BJ (cell line): ENCODE measurements at regions not wholly inside any gene's neighbourhood (a gene's known extent, or its start where the extent isn't known, plus 50 kb on each side); places are given as distances from the start of the nearest gene placed in this dataset.

ENCODE experiments used
- CTCF ChIA-PET: fragments of 350-600 bp; formaldehyde crosslinking; extraction: SDS; loops from one replicate; lab custom pipeline; 2021; ENCODE audit warnings: antibody characterized with exemption, inconsistent platforms; lab: Yijun Ruan, JAX
- POLR2A ChIA-PET: fragments of 300-600 bp; sonication (Branson Sonifier 250); formaldehyde crosslinking; extraction: SDS; loops from one replicate; lab custom pipeline; 2021; ENCODE audit warnings: antibody characterized with exemption; lab: Charles Lee
- DNase-seq: peaks from one replicate; pipeline ENCODE4 v3.0.0-alpha.2; 2011; ENCODE audit warnings: low read depth
- H3K27me3 ChIP-seq: 2 replicates; pipeline ENCODE4 v1.6.0; 2011; ENCODE audit warnings: low read length; ENCODE audit not compliant: control insufficient read depth, insufficient read depth
- H3K36me3 ChIP-seq: 2 replicates; pipeline ENCODE4 v1.5.1; 2011; ENCODE audit warnings: low read length; ENCODE audit not compliant: control insufficient read depth, insufficient read depth
- H3K4me3 ChIP-seq: 2 replicates; pipeline ENCODE4 v1.5.1; 2011; ENCODE audit warnings: low read depth, mild to moderate bottlenecking, control low read depth, low read length
- TF ChIP-seq, protein P1 (sequence below): IDR thresholded peaks from 2 replicates; pipeline ENCODE4 v1.5.1; 2011; ENCODE audit warnings: low read depth, mild to moderate bottlenecking, control low read depth, inconsistent platforms, low read length, moderate library complexity; ENCODE audit not compliant: insufficient read depth

DNA sequence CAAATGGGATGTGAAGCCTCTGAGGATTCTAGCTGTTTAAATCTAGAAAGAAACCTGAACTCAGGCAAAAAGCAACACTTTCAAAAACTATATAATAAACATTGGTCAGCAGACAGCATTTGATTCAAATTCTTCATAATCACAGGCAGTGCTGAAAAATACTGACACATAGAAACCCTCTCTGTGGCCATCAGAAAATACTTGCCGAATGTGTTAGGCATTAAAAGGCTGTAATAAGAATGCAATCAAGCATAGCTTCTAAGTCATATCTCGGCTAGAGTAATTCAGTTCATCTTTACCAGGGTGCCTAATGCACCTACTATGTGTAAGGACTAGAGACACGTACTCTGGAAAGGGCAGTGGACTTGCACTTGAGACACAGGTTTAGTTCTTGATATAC lies 405.3 kb upstream of the SGCD start:
- ChIA-PET CTCF (interaction anchor here (0.6 to 1.1 kb wide), 2 partner anchors 63 to 894 kb away, joined by 3 read pairs; no protein-coding TSS in a partner anchor), POLR2A (no interaction called here)
- DNase-seq: no peak
- TF ChIP-seq, protein P1, sequence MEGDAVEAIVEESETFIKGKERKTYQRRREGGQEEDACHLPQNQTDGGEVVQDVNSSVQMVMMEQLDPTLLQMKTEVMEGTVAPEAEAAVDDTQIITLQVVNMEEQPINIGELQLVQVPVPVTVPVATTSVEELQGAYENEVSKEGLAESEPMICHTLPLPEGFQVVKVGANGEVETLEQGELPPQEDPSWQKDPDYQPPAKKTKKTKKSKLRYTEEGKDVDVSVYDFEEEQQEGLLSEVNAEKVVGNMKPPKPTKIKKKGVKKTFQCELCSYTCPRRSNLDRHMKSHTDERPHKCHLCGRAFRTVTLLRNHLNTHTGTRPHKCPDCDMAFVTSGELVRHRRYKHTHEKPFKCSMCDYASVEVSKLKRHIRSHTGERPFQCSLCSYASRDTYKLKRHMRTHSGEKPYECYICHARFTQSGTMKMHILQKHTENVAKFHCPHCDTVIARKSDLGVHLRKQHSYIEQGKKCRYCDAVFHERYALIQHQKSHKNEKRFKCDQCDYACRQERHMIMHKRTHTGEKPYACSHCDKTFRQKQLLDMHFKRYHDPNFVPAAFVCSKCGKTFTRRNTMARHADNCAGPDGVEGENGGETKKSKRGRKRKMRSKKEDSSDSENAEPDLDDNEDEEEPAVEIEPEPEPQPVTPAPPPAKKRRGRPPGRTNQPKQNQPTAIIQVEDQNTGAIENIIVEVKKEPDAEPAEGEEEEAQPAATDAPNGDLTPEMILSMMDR: no peak
- H3K27me3 ChIP-seq: no peaks in the 10 kb centered on the region
- no peaks in the 10 kb centered on the region for H3K36me3 ChIP-seq
- no peak overlapping the region for H3K4me3 ChIP-seq

DNA sequence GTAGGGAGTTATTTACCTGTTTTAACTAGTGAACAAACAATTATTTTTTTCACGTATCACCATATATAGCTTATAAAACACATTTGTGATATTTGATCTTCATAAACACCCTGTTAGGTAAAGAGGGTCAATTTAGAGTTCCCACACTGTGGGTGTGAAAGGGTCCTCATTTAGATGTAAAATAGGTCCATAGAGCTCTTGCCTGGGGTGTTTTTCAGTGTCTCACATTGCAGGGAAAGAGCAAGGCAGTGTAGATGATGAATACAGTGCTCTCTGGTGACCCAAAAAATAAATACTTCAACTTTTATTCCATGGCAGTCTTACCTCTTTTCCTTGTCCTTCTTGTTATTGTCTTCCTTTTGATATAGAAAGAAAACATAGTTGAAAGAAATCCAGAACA lies 403.2 kb upstream of the SGCD start:
- ChIA-PET CTCF (no interaction called here), POLR2A (no interaction called here)
- TF ChIP-seq, protein P1: no peak

DNA sequence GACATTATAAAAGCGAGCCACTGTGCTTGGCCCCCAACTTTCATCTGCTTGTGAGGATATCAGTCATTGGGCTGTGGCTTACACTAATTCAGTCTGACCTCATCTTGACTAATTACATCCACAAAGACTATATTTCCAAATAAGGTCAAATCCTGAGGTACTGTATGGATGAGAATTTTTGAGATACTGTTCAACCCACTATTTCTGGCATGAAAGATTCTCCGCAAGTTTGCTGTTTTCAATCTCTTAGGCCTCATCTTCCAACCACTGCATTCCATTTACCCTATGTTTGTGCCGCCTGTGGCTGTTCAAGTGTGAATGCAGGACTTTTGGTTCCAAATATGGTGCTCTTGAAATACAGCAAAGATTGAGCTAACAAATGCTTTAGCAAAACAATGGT lies 400.9 kb upstream of the SGCD start:
- Histone ChIP-seq H3K36me3 (no peaks in the 10 kb centered on the region), H3K27me3 (no peaks in the 10 kb centered on the region), H3K4me3 (no peak overlapping the region)
- DNase-seq: no peak
- TF ChIP-seq, protein P1: no peak
- ChIA-PET CTCF (interaction anchor here (0.7 kb wide), 1 partner anchor 895 kb away, joined by 3 read pairs; no protein-coding TSS in a partner anchor), POLR2A (no interaction called here)

More for the DNA sequence above, 403.2 kb upstream of the SGCD start:
- Histone ChIP-seq H3K36me3 (no peaks in the 10 kb centered on the region), H3K27me3 (no peaks in the 10 kb centered on the region), H3K4me3 (no peak overlapping the region)
- DNase-seq: no peak

DNA sequence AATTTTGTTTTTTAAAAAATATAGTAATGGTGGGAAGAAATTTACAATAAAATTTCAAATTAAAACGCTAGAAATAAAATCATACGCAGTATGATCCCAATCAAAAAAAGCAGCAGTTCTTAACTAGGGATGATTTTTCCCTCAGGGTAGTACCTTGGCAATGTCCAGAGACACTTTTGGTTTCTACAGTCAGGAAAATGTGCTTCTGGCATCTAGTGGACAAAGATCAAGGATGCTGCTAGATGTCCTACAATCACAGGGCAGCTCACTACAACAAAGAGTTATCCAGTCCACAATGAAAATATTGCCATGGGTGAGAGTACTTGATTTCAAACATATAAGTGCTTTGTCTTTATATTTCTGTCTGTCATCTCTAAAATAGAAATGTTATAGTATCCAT lies 400.2 kb upstream of the SGCD start:
- no peaks in the 10 kb centered on the region for H3K27me3 ChIP-seq
- H3K36me3 ChIP-seq: no peaks in the 10 kb centered on the region
- TF ChIP-seq, protein P1: no peak
- ChIA-PET POLR2A (no interaction called here), CTCF (no interaction called here)
- DNase-seq: no peak
- H3K4me3 ChIP-seq: no peak overlapping the region

DNA sequence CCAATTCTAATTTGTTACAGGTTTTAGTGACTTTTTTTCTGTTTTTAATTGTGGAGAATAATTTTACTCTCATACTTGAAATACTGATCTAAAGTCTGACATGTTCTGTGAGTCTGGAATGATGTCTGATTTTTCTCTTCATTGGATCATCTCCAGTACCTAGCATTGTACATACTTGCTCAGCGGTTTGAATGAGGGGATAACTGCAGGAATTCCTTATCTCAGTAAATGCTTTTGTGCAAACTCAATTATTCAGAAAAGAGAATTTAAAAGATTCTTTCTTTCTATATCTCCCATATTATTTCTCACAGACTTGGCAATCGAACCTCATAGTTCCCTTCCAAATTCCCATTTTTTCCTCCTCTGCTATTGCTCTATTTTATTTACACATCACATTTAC lies 397.9 kb upstream of the SGCD start:
- CTCF ChIA-PET: no interaction called here
- no peak for DNase-seq
- POLR2A ChIA-PET: no interaction called here
- Histone ChIP-seq H3K4me3 (no peak overlapping the region), H3K36me3 (no peaks in the 10 kb centered on the region), H3K27me3 (no peaks in the 10 kb centered on the region)
- TF ChIP-seq, protein P1: no peak
